Effector memory CD8-positive, alpha-beta T cell (primary cell): ENCODE measurements at regions not wholly inside any gene's neighbourhood (a gene's known extent, or its start where the extent isn't known, plus 50 kb on each side); places are given as distances from the start of the nearest gene placed in this dataset.
A peak's percentile ranks its signal among the peaks of the same experiment; 100 is the strongest.

Source experiments
- ATAC-seq: fragments of 150-1000 bp; cut with Tn5 transposase; replicated peaks from 2 replicates; pipeline ENCODE4 v1.10.0; 2021; ENCODE audit warnings: mild to moderate bottlenecking, moderate library complexity
- DNase-seq, 3 experiments: peaks; one replicate each; pipeline ENCODE4 v3.0.0; 2021
- H3K27ac Mint-ChIP-seq, 2 donors: one replicate each; pipeline ENCODE4 v1.8.0; 2022; ENCODE audit warnings: mild to moderate bottlenecking in 2 of 2, mixed read lengths in 2 of 2, moderate library complexity in 2 of 2
- H3K27me3 Mint-ChIP-seq, 2 donors: one replicate each; pipeline ENCODE4 v1.8.0; 2022; ENCODE audit warnings: mixed read lengths in 2 of 2
- H3K36me3 Mint-ChIP-seq: one replicate; pipeline ENCODE4 v1.8.0; 2022; ENCODE audit warnings: mild to moderate bottlenecking, moderate library complexity, mixed read lengths; ENCODE audit not compliant: insufficient read depth
- H3K4me1 Mint-ChIP-seq, 2 donors: one replicate each; pipeline ENCODE4 v1.8.0; 2022; ENCODE audit warnings: low read depth in 2 of 2, mixed read lengths in 2 of 2
- H3K4me3 Mint-ChIP-seq, 2 donors: one replicate each; pipeline ENCODE4 v1.8.0; 2022; ENCODE audit warnings: mild to moderate bottlenecking in 2 of 2, mixed read lengths in 2 of 2, moderate library complexity in 2 of 2
- H3K9me3 Mint-ChIP-seq, 2 donors: one replicate each; pipeline ENCODE4 v1.8.0; 2022; ENCODE audit warnings: mixed read lengths in 2 of 2

- no peak for DNase-seq
- no peak for ATAC-seq
- Mint-ChIP-seq H3K27ac (no peak overlapping the region), H3K4me1 (no peaks in the 10 kb centered on the region), H3K4me3 (no peak overlapping the region), H3K9me3 (no peaks in the 10 kb centered on the region), H3K36me3 (no peaks in the 10 kb centered on the region), H3K27me3 (peaks cover 26 to 32% of the 10 kb centered on the region in 2 donors)
Measured at GRCh38 chr12:46131732-46132469, 136.9 kb downstream of the SLC38A1 start.

DNA sequence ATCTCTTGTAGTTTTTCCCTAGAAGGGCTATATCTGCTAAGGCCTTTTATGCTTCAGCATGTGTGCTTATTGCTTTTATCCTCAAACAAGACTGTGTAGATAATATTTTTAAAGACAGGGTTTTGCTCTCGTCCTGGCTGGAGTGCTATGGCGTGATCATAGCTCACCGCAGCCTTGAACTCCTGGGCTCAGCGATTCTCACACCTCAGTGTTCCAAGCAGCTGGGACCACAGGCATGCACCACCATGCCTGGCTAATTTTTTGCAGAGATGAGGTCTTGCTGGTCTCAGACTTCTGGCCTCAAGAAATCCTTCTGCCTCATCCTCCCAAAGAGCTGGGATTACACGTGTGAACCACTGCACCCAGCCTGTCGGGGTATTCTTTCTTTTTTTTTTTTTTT lies 137.3 kb upstream of the SCAF11 start:
- peaks cover 8% of the 10 kb centered on the region for H3K36me3 Mint-ChIP-seq
- no peak for DNase-seq
- no peak overlapping the region for H3K4me3 Mint-ChIP-seq
- no peak overlapping the region for H3K27ac Mint-ChIP-seq
- peaks cover 3 to 5% of the 10 kb centered on the region in 2 donors for H3K4me1 Mint-ChIP-seq
- no peak for ATAC-seq
- no peaks in the 10 kb centered on the region for H3K9me3 Mint-ChIP-seq
- H3K27me3 Mint-ChIP-seq, result peaks cover 26 to 32% of the 10 kb centered on the region in 2 donors

GRCh38 chr12:46126050-46126727 lies 135.8 kb upstream of the SCAF11 start:
- Mint-ChIP-seq H3K4me3 (no peak overlapping the region), H3K27ac (no peak overlapping the region), H3K27me3 (peaks cover 34 to 40% of the 10 kb centered on the region in 2 donors), H3K36me3 (peaks cover 8% of the 10 kb centered on the region), H3K9me3 (no peaks in the 10 kb centered on the region), H3K4me1 (peaks cover 3 to 5% of the 10 kb centered on the region in 2 donors)
- ATAC-seq (no peak), DNase-seq (no peak)

GRCh38 chr12:46124848-46125619 lies 134.7 kb upstream of the SCAF11 start:
- Mint-ChIP-seq H3K9me3 (no peaks in the 10 kb centered on the region), H3K36me3 (peaks cover 8% of the 10 kb centered on the region), H3K27me3 (peaks cover 25 to 35% of the 10 kb centered on the region in 2 donors), H3K27ac (peak overlapping the region; percentile 92 to 94), H3K4me3 (peak overlapping the region; percentile 54 to 59), H3K4me1 (peaks cover 3 to 5% of the 10 kb centered on the region in 2 donors)
- peak; percentile 95 for ATAC-seq
- DNase-seq, result peak; percentile 37 to 49 (median 49)

DNA sequence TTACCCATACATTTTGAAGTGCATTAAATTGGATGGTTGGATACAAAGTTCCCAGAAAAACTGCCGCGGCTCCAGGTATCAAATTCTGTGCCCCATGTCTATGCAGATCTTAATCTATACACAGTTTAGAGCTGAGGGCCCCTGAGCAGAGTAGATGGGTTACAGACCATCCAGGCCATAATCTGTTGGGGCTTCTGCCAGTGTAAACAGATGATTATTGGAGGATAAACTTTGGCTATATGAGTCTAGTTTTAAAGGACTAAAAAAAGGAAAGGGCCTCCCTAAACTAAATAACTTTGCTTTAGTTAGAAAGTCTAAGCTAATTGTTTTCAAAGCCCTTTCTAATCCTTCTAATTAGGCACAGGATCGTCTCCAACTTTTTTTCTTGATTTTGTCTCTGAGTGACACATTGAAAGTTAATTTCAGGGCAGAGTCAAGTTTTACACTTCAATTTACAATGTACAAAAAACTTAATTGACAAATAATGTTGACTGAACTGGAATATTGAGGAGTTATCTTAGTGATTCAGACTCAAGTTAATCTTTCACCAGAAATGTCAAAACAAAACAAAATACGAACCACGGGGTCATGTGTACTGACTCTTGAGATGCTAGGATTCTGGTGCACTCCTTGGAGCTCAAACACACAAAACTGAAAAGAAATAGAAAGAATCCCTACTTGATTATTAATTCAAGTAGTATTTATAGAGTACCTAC lies 133.9 kb upstream of the SCAF11 start:
- H3K9me3 Mint-ChIP-seq, result no peaks in the 10 kb centered on the region
- H3K4me1 Mint-ChIP-seq, result peaks cover 3 to 5% of the 10 kb centered on the region in 2 donors
- no peak for DNase-seq
- H3K36me3 Mint-ChIP-seq, result peaks cover 8% of the 10 kb centered on the region
- H3K27ac Mint-ChIP-seq, result no peak overlapping the region
- H3K4me3 Mint-ChIP-seq, result no peak overlapping the region
- ATAC-seq, result no peak
- peaks cover 23 to 33% of the 10 kb centered on the region in 2 donors for H3K27me3 Mint-ChIP-seq

DNA sequence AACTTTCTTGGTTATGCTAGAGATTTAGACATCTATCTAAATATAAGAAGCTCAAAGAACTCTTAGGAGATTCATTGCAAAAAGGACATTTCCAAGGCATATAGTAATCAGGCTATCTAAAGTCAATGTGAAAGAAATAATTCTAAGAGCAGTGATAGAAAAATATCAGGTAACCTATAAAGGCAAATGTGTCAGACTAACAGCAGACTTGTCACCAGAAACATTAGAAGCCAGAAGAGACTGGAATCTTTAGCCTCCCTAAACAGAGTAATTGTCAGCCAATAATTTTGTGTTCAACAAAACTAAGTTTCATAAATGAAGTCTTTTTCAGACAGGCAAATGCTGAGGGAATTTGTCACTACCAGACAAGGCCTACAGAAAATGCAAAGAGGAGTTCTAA lies 122.0 kb upstream of the SCAF11 start:
- Mint-ChIP-seq H3K27me3 (peaks cover 33 to 77% of the 10 kb centered on the region in 2 donors), H3K4me3 (no peak overlapping the region), H3K27ac (no peak overlapping the region), H3K4me1 (no peaks in the 10 kb centered on the region), H3K9me3 (no peaks in the 10 kb centered on the region), H3K36me3 (no peaks in the 10 kb centered on the region)
- ATAC-seq (no peak), DNase-seq (no peak)

- ATAC-seq, result no peak
Measured at GRCh38 chr12:46111715-46112114, 121.3 kb upstream of the SCAF11 start.

GRCh38 chr12:46110928-46111699 lies 120.7 kb upstream of the SCAF11 start:
- DNase-seq, result no peak
- Mint-ChIP-seq H3K4me3 (no peak overlapping the region), H3K36me3 (no peaks in the 10 kb centered on the region), H3K9me3 (no peaks in the 10 kb centered on the region), H3K27ac (no peak overlapping the region), H3K4me1 (no peaks in the 10 kb centered on the region), H3K27me3 (peaks cover 29 to 72% of the 10 kb centered on the region in 2 donors)
- no peak for ATAC-seq

More at GRCh38 chr12:46111715-46112114, 121.3 kb upstream of the SCAF11 start:
- no peaks in the 10 kb centered on the region for H3K36me3 Mint-ChIP-seq
- no peak overlapping the region for H3K4me3 Mint-ChIP-seq
- H3K27me3 Mint-ChIP-seq, result peaks cover 33 to 77% of the 10 kb centered on the region in 2 donors
- DNase-seq, result no peak
- no peak overlapping the region for H3K27ac Mint-ChIP-seq
- no peaks in the 10 kb centered on the region for H3K4me1 Mint-ChIP-seq
- no peaks in the 10 kb centered on the region for H3K9me3 Mint-ChIP-seq

GRCh38 chr12:46110223-46110611 lies 119.8 kb upstream of the SCAF11 start:
- H3K4me1 Mint-ChIP-seq, result no peaks in the 10 kb centered on the region
- no peaks in the 10 kb centered on the region for H3K36me3 Mint-ChIP-seq
- H3K27ac Mint-ChIP-seq, result no peak overlapping the region
- H3K4me3 Mint-ChIP-seq, result no peak overlapping the region
- no peaks in the 10 kb centered on the region for H3K9me3 Mint-ChIP-seq
- ATAC-seq, result no peak
- H3K27me3 Mint-ChIP-seq, result peaks cover 28 to 63% of the 10 kb centered on the region in 2 donors
- DNase-seq, result no peak

DNA sequence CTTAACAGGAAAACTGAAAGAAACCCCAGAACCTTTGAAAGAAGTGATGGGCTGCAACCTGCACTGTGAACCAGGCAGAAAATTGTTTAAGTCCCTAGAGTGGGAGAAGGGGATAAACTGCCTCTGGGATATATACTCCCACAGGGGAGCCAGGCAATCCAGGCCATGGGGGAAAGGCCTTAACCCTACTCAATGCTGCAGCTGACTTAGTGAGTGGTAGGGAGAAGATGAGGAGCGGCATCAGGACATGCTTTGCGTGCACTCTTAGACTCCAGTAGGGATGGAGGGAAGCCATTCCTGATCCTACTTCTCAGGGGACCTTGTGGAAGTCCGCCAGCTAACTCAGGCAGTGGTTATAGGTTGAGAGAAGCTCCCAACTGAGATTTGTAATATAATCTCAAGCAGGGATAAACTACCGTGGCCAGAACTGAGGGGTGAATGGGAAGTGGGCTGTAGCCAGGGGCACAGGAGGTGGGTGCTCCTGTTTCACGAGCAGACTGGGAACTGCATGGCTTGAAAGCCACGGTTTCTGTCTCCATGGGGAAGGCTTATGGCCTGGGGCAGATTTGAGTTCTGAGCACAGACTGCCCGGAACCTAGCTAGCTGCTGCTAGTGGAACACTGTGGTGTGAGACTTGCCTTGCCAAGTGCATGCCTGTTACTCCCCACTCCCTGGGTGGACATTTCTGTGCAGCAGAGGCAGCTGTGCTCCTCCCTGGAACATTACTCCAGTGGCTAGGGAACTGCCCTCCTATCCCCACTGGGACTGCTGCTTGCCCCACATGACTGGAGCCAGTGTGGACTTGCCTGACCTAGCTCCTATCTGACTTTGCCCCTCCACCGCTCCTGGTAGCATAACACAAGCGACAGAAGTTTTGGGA lies 119.2 kb upstream of the SCAF11 start:
- Mint-ChIP-seq H3K27ac (no peak overlapping the region), H3K4me1 (no peaks in the 10 kb centered on the region), H3K4me3 (no peak overlapping the region), H3K9me3 (no peaks in the 10 kb centered on the region), H3K27me3 (peaks cover 28 to 59% of the 10 kb centered on the region in 2 donors), H3K36me3 (no peaks in the 10 kb centered on the region)
- no peak for DNase-seq
- no peak for ATAC-seq

GRCh38 chr12:46108721-46109120 lies 118.3 kb upstream of the SCAF11 start:
- H3K9me3 Mint-ChIP-seq, result no peaks in the 10 kb centered on the region
- peak; percentile 26 for ATAC-seq
- no peaks in the 10 kb centered on the region for H3K36me3 Mint-ChIP-seq
- DNase-seq, result no peak
- H3K4me1 Mint-ChIP-seq, result no peaks in the 10 kb centered on the region
- H3K27ac Mint-ChIP-seq, result no peak overlapping the region
- H3K27me3 Mint-ChIP-seq, result peaks cover 19 to 52% of the 10 kb centered on the region in 2 donors
- no peak overlapping the region for H3K4me3 Mint-ChIP-seq

DNA sequence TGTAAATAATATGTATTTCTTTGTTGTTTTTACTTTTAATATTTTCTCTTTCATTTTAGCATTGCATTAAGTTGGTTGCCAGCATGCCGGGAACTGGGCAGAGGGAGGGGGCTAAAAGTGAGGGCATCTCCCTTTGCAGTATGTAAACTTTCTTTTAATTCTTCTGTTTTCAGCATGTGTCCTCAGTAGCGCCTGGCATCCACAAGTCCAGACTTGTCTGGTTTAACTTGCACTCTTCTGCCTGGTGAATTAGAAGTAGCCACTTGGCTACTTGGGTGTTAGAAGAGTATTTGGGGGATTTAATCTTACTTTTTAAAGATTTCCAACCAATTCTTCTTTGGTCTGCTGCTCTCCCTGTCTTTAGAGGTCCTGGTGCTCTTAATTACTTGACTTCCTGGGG lies 117.2 kb upstream of the SCAF11 start:
- H3K27ac Mint-ChIP-seq, result no peak overlapping the region
- no peaks in the 10 kb centered on the region for H3K36me3 Mint-ChIP-seq
- H3K4me1 Mint-ChIP-seq, result no peaks in the 10 kb centered on the region
- no peak overlapping the region for H3K4me3 Mint-ChIP-seq
- H3K9me3 Mint-ChIP-seq, result no peaks in the 10 kb centered on the region
- ATAC-seq (no peak), DNase-seq (no peak)
- peaks cover 11 to 41% of the 10 kb centered on the region in 2 donors for H3K27me3 Mint-ChIP-seq
